HTR-8/SVneo (cell line): ENCODE measurements at regions not wholly inside any gene's neighbourhood (a gene's known extent, or its start where the extent isn't known, plus 50 kb on each side); places are given as distances from the start of the nearest gene placed in this dataset.
A peak's percentile ranks its signal among the peaks of the same experiment; 100 is the strongest.
"Not testable (repeated sequence)": the region's sequence is repeated elsewhere in the genome, so short reads cannot be mapped to it uniquely, and the experiment has no call there.

Experiments
- DNase-seq: peaks from one replicate; pipeline ENCODE4 v3.0.0; 2011; ENCODE audit warnings: low spot score, mixed read lengths; ENCODE audit not compliant: insufficient read length
- FAIRE-seq: peaks from 2 replicates; lab custom pipeline; 2011; peaks lifted over from hg19 to GRCh38; lab: Jason Lieb, UNC

GRCh38 chr10:63675171-63675570, 154.0 kb downstream of the REEP3 start:
- DNase-seq = no peak
- no peak for FAIRE-seq

GRCh38 chr10:63677001-63677400, 155.8 kb downstream of the REEP3 start:
- no peak for FAIRE-seq

DNA sequence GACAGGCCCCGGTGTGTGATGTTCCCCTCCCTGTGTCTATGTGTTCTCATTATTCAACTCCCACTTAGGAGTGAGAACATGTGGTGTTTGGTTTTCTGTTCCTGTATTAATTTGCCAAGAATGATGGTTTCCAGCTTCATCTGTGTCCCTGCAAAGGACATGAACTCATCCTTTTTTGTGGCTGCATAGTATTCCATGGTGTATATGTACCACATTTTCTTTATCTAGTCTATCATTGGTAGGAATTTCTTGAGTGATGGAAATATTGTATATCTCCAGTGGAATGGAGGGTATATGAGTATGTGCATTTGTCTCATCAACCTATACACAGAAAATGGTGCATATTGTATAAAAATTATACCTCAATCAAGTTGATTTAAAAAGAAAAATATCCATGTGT, 159.3 kb downstream of the REEP3 start:
- FAIRE-seq = not testable (repeated sequence)

More at GRCh38 chr10:63677001-63677400, 155.8 kb downstream of the REEP3 start:
- no peak for DNase-seq

GRCh38 chr10:63681993-63682697, 160.9 kb downstream of the REEP3 start:
- no peak for FAIRE-seq
- DNase-seq = no peak

More for the DNA sequence above, 159.3 kb downstream of the REEP3 start:
- DNase-seq = not testable (repeated sequence)

DNA sequence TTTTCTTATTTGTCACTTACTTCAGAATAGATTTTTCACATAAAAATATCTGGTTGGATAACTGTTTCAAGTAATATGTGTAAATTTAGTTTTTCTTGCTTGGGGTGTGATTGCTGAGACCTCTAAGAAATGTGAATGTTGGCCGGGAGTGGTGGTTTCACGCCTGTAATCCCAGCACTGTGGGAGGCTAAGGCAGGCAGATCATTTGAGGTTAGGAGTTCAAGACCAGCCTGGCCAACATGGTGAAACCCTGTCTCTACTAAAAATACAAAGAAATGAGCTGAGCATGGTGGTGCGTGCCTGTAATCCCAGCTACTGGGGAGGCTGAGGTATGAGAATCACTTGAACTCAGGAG, 161.5 kb downstream of the REEP3 start:
- not testable (repeated sequence) for FAIRE-seq, DNase-seq

DNA sequence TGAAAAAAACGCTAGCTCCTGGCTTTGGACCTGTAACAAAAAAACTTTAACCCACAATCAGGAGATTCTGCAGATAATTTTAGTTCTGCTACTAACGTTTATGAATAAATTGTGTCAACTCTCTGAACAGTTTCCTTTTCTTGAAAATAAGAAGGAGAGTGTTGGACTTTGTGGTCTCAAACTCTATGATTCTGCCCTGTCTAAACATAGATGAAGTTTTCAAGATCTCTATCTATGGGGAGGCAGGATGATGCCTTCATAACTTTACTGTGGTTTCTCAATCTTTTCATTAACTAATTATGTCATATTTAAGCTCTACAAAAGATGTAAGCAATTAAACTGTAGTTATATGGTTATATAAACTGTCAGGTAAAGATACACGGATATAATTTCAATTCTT, 162.0 kb downstream of the REEP3 start:
- FAIRE-seq (no peak), DNase-seq (no peak)

DNA sequence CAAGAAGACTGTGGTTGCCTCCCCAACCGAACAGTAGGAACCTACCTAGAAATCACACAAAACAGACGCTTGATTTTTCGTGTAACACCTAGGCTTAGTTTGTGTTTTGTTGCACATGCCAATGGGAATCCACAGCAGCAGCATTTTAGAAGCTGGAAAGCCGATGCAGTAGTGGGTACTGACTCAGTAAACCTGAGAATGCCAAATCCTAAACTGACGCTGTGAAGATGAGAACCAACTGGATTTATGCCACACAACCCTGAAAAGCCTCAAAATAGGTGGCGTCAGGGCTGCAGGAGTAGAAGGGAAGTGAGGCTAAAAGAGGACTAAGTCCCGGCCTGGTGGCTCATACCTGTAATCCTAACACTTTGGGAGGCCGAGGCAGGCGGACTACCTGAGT, 162.5 kb downstream of the REEP3 start:
- FAIRE-seq = no peak

DNA sequence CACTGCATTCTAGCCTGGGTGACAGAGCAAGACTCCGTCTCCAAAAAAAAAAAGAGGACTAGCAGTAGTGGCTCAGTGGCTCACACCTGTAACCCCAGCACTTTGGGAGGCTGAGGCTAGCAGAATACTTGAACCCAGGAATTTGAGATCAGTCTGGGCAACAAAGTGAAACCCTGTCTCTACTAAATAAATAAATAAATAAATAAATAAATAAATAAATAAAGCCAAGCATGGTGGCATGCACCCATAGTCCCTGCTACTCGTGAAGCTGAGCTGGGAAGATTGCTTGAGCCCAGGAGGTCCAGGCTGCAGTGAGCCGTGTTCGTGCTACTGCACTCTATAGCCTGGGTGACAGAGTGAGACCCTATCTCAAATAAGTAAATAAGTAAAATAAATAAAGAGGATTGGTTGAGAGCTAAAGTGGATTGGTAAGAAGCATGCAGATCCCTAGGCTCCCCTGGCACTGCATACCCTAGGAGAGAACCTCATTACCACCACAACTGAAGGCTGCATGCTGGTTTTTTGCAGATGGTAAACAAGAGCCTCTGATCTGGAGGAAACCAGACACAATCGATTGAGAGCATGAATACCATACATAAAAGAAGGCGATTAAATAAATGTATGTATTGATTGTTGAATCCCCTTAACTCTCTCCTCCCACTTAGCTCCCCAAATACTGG, 163.2 kb downstream of the REEP3 start:
- DNase-seq (no peak), FAIRE-seq (no peak)

More for the DNA sequence above, 162.5 kb downstream of the REEP3 start:
- DNase-seq = no peak

DNA sequence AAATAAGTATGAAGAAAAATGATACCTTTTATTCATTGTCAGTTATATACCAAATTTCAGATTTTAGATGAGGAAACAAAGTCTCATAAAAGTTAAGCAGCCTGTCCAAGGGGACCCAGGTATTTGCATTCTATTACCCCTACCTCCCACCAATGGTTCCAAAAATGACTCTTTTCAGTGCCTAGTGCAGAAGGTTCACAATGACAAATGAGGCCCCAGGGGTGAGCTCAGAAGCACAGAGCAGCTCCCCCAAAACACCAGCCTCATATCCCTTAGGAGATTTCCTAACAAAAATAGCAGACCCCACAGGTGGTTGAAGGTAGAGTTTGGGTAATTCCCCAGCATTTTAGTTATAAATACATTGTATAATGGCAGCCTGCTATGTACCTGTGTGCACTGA, 168.6 kb downstream of the REEP3 start:
- no peak for FAIRE-seq
- DNase-seq = no peak

GRCh38 chr10:63692220-63692896, 171.2 kb downstream of the REEP3 start:
- FAIRE-seq (no peak), DNase-seq (no peak)

GRCh38 chr10:63693021-63693420, 171.8 kb downstream of the REEP3 start:
- FAIRE-seq, DNase-seq: not testable (repeated sequence)

- FAIRE-seq (no peak), DNase-seq (no peak)
Measured at GRCh38 chr10:63696205-63696604, 175.0 kb downstream of the REEP3 start.

DNA sequence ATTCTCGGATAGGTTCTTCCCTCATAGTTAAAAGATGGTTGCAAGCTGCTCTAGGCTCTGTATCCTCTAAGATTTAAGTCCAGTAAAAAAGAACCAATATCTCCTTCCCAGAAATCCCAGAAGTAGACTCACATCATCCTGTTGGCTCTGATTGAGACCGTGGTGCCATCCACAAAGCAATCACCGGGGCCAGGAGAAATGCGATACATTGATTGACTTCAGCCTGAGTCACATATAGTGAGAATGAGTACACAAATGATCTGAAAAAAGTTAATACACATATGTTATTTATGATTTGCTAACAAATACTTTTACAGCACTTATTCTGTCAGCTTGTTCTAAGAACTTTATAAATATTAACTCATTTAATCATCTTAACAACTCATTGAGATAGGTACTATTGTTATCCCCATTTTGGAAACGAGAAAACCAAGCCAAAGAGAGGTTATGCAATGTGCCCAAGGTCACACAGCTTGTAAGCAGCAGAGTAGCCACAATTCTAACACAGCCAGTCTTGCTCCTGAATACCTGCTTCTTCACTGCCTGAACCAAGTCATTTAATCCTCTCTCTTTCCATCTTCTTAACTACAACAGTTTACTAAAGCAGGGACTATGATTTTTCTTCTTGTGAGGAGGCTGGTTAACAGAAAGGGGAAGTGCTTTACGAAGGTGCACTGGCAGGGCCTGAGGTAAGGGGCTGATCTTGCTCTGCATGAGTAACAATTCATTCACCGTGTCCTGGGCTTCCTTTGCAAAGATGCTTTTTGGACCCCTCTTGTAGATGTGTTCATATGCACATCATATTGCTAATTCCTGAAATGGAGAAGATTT, 177.0 kb downstream of the REEP3 start:
- DNase-seq (no peak), FAIRE-seq (no peak)

DNA sequence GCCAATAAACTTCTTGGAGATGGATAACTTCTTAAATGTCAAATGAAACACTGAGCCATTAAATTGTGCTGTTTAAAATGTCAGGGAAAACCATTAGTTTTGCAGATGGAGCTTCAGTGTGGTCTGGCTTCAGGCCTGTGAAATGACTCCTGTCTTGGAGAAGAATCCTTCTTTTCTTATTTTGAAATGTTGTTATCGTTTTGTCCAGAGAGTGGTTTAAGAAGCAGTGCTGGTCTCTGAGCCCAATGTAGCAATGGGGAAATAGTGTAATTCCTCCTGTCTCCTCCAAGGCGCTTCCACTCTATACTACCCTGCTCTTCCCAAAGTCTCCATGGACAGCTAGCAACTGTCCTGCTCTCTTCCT, 177.6 kb downstream of the REEP3 start:
- DNase-seq = no peak
- FAIRE-seq = no peak

DNA sequence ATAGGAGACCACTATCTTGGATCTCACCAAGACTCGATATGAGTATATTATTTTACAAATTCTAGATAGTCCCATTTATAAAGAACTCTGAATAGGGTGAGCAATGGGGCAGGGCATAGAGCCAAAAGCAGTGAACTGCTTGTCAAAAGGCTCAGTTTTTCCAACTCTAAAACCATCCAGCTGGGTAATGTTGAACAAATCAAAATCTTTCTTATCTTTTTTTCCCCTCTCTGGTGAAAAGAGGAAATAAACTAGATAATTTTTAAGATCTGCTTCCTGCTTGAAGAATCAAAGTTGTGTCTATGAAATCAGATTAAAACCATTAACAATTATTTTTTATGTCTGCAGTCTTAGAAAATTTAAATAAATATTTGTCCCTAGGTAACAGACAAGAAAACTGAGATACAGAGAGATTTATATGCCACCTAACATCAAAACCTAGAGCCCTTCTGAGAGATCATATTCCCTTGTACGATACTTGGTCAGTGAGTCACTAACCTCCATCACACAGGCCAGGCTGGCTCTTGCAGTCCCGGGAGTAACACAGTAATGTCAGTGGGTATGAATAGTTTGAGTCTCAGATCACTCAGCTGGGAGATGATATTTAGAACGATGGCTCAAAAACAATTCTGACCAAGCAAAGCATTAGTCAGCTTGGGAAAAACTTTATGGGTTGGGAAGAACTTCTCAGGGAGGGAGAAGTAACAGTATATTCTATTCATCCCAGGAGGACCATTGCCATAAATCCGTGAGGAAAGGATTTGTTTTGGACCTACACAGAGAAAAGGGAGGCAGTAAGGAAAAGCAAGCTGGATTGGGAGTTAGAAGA, 178.8 kb downstream of the REEP3 start:
- FAIRE-seq = peak; percentile 60
- peak; percentile 70 for DNase-seq

DNA sequence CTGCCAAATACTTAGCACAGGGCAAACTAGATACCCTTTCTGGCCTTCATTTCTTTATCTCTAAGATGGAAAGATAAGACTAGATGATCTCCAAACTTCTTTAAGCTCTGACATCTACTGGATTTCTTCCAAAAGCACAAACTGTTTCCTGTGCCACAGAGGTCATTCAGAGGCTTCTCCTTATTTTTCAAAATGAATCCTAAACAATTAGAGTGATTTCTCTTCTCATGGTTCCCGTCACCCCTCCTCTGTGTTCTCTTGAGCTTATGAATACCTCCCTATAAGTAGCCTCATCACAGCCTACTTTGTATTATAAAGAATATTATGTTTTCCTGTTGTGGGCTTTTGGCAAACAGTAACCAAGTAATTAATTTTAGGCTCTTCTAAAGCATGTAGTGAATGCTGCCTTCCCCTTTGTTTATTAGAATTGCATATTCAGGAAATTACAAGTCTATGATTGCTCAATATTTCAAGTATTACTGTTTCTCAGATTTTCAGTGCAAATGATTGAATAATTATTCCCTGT, 179.5 kb downstream of the REEP3 start:
- DNase-seq (no peak), FAIRE-seq (no peak)

GRCh38 chr10:63702092-63702491, 180.9 kb downstream of the REEP3 start:
- no peak for FAIRE-seq
- no peak for DNase-seq

- no peak for FAIRE-seq
Measured at GRCh38 chr10:63703113-63703670, 182.0 kb downstream of the REEP3 start.

GRCh38 chr10:63703740-63704345, 182.6 kb downstream of the REEP3 start:
- FAIRE-seq = no peak
- DNase-seq = no peak

More at GRCh38 chr10:63703113-63703670, 182.0 kb downstream of the REEP3 start:
- DNase-seq = no peak
